ENCODE measurements at regions not wholly inside any gene's neighbourhood (a gene's known extent, or its start where the extent isn't known, plus 50 kb on each side); places are given as distances from the start of the nearest gene placed in this dataset.

DNA sequence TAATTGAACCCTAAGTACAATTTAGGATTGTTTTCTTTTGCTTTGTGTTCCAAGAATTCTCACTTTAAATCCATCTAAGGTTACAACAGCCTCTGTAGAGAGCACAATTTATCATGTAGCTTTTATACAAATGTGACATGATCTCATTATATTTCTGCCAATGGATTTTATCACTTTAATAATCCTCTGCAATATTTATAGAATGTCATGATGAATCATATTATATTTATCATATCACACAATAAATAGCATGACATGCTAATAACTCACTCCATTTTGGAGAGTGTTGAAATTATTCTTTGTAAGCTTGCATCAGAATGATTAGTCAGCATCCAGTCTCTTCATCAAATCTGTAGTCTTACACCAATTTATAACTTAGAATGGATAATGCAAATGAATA is 280.6 kb upstream of the ZNF717 start:
- Histone ChIP-seq H3K27ac (ENCODE audit: low read length) (no peak overlapping the region), H3K36me3 (ENCODE audit: control insufficient read depth in 1 of 2, insufficient read depth in 2 of 2, low read length in 2 of 2) (no peaks in the 10 kb centered on the region), H3K9me3 (ENCODE audit: control insufficient read depth in 1 of 2, low read length in 2 of 2) (peaks cover 0 to 4% of the 10 kb centered on the region in 2 donors), H3K4me1 (ENCODE audit: control insufficient read depth in 1 of 2, insufficient read depth in 2 of 2, low read length in 2 of 2) (no peaks in the 10 kb centered on the region), H3K4me3 (ENCODE audit: low read depth in 1 of 2, low read length in 2 of 2) (no peak overlapping the region), H3K27me3 (ENCODE audit: low read depth, low read length) (no peaks in the 10 kb centered on the region)

DNA sequence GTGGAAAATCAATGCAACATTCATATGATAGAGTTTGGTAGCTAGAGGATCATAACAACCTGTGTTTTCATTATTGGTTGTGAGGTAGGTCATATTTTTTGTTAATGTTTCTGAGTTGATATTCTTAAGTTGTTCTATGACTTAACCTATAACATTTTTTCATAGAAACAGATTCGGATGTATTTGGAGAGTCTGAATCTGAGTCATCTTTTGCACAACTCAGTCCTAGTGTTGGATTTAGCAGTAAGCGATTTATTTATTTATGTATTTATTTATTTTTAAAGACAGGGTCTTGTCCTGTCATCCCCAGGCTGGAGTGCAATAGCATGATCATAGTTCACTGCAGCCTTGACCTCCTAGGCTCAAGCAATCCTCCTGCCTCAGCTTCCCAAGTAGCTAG is 292.8 kb upstream of the ZNF717 start:
- Histone ChIP-seq H3K9me3 (ENCODE audit: control insufficient read depth in 1 of 2, low read length in 2 of 2) (peaks cover 0 to 3% of the 10 kb centered on the region in 2 donors), H3K27ac (ENCODE audit: low read length) (no peak overlapping the region), H3K4me1 (ENCODE audit: control insufficient read depth in 1 of 2, insufficient read depth in 2 of 2, low read length in 2 of 2) (no peaks in the 10 kb centered on the region), H3K27me3 (ENCODE audit: low read depth, low read length) (no peaks in the 10 kb centered on the region), H3K36me3 (ENCODE audit: control insufficient read depth in 1 of 2, insufficient read depth in 2 of 2, low read length in 2 of 2) (no peaks in the 10 kb centered on the region), H3K4me3 (ENCODE audit: low read depth in 1 of 2, low read length in 2 of 2) (no peak overlapping the region)

DNA sequence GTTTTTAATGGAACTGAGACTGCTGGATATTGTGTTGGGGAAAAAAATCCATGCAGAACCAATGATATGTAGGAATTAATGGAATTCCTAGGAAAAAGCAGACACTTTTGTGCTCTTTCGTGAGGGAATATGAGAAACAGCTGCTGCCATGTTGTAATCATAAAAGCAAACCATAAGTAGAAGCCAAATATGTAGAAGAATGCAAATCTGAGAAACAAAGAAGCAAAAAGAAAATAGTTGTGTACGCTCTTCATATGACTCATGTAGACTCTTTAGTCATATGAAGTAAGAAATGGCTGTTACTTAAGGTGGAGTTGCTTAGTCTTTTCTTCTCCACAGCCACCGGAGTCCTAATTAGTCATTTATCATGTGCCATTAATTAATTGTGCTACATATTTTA is 298.6 kb upstream of the ZNF717 start:
- Histone ChIP-seq H3K36me3 (ENCODE audit: control insufficient read depth in 1 of 2, insufficient read depth in 2 of 2, low read length in 2 of 2) (no peaks in the 10 kb centered on the region), H3K4me3 (ENCODE audit: low read depth in 1 of 2, low read length in 2 of 2) (no peak overlapping the region), H3K27ac (ENCODE audit: low read length) (no peak overlapping the region), H3K4me1 (ENCODE audit: control insufficient read depth in 1 of 2, insufficient read depth in 2 of 2, low read length in 2 of 2) (no peaks in the 10 kb centered on the region), H3K27me3 (ENCODE audit: low read depth, low read length) (no peaks in the 10 kb centered on the region), H3K9me3 (ENCODE audit: control insufficient read depth in 1 of 2, low read length in 2 of 2) (no peaks in the 10 kb centered on the region)

DNA sequence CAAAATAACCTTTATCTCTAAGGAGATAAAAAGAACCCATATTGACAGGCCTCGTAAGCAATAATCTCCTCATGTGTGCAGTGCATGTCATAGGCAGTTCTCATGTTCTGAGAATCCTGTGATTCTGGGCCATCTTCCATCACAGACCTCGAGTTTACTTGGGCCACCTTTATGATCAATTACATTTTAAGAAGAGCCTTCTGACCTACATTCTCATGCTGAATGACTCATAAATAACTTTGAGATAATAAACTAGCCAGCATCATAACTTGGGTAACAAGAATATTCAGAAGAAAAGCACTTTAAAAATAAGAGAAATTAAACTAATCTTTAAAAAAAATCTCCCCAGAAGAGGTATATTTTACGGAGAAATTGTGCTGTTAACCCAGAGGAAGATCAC is 310.7 kb upstream of the ZNF717 start:
- Histone ChIP-seq H3K4me1 (ENCODE audit: control insufficient read depth in 1 of 2, insufficient read depth in 2 of 2, low read length in 2 of 2) (no peaks in the 10 kb centered on the region), H3K27ac (ENCODE audit: low read length) (no peak overlapping the region), H3K27me3 (ENCODE audit: low read depth, low read length) (no peaks in the 10 kb centered on the region), H3K4me3 (ENCODE audit: low read depth in 1 of 2, low read length in 2 of 2) (no peak overlapping the region), H3K36me3 (ENCODE audit: control insufficient read depth in 1 of 2, insufficient read depth in 2 of 2, low read length in 2 of 2) (no peaks in the 10 kb centered on the region), H3K9me3 (ENCODE audit: control insufficient read depth in 1 of 2, low read length in 2 of 2) (no peaks in the 10 kb centered on the region)

DNA sequence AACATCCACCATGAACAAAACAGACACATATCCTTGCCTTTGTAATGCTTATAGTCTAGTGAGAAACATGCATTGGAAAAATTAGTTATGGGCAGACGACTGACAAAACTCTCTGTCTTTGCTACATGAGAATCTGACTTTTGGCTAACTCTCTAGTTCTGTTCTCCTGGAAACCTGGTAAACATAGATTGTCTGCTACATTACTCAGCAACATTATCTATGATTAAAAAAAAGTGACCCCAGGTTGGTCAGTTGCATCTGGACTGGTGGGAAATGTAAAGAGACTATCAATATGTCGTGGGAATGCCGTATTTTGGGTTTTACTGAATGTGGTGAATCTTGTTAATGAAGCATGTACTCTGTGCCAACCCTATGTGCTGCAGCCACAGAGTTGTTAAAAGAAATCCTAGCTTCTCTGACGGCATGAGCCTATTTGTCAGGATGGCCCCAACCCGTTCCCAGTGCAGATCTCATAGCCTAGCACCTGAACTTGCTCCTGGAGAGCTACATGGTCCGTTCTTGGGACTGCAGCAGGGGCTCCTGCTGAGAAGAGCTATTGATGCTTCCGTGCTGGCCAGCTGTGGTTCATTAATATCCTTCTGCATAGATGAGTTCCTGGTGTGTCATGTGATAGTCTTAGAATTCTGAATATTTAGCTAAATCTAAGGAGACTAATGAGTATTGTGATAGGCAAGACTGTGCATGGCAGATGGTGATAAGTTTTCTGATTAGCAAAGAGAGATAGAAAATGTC is 311.7 kb upstream of the ZNF717 start:
- no peaks in the 10 kb centered on the region for H3K9me3 ChIP-seq (ENCODE audit: control insufficient read depth in 1 of 2, low read length in 2 of 2)
- H3K36me3 ChIP-seq (ENCODE audit: control insufficient read depth in 1 of 2, insufficient read depth in 2 of 2, low read length in 2 of 2): no peaks in the 10 kb centered on the region
- H3K27ac ChIP-seq (ENCODE audit: low read length): no peak overlapping the region
- H3K4me1 ChIP-seq (ENCODE audit: control insufficient read depth in 1 of 2, insufficient read depth in 2 of 2, low read length in 2 of 2): no peaks in the 10 kb centered on the region
- H3K27me3 ChIP-seq (ENCODE audit: low read depth, low read length): no peaks in the 10 kb centered on the region
- no peak overlapping the region for H3K4me3 ChIP-seq (ENCODE audit: low read depth in 1 of 2, low read length in 2 of 2)

DNA sequence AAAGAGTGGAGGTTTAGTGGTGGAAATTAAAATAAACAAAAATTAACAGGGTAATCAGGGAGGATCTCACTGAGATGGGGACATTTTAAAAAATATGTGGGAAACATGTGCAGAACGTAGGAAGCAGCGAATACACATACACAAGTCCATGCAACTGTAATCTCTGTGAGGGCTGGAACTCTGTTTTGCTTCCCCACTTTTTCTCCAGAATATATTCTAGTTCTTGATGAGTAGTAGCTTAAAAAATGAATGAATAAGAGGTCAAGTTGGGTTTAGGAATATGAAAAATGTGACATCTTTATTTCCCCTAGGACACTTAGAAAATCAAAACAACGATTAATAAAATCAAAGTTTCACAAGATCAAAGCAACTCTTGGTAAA is 312.2 kb upstream of the ZNF717 start:
- H3K27ac ChIP-seq (ENCODE audit: low read length): no peak overlapping the region
- no peaks in the 10 kb centered on the region for H3K36me3 ChIP-seq (ENCODE audit: control insufficient read depth in 1 of 2, insufficient read depth in 2 of 2, low read length in 2 of 2)
- H3K27me3 ChIP-seq (ENCODE audit: low read depth, low read length): no peaks in the 10 kb centered on the region
- H3K4me3 ChIP-seq (ENCODE audit: low read depth in 1 of 2, low read length in 2 of 2): no peak overlapping the region
- H3K4me1 ChIP-seq (ENCODE audit: control insufficient read depth in 1 of 2, insufficient read depth in 2 of 2, low read length in 2 of 2): no peaks in the 10 kb centered on the region
- no peaks in the 10 kb centered on the region for H3K9me3 ChIP-seq (ENCODE audit: control insufficient read depth in 1 of 2, low read length in 2 of 2)

DNA sequence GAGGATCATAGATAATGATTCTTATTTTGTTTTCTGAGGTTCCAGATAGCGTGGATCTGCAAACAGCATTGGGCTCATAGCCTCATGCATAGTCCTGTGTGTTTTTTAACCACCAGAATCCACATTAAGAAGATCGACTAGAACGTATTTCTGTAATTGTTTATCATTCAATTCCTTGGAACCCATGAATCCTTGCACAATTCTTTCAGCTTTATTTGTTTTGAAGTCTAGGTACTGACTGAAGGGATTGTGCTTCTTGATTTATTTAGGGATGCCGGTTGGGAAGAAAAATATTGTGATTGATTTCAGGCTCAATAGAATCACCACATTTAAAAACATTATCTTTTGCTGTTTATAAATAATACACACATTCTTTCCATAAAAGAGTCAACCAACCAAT is 314.6 kb upstream of the ZNF717 start:
- H3K4me3 ChIP-seq (ENCODE audit: low read depth in 1 of 2, low read length in 2 of 2): no peak overlapping the region
- no peaks in the 10 kb centered on the region for H3K9me3 ChIP-seq (ENCODE audit: control insufficient read depth in 1 of 2, low read length in 2 of 2)
- no peaks in the 10 kb centered on the region for H3K36me3 ChIP-seq (ENCODE audit: control insufficient read depth in 1 of 2, insufficient read depth in 2 of 2, low read length in 2 of 2)
- no peaks in the 10 kb centered on the region for H3K27me3 ChIP-seq (ENCODE audit: low read depth, low read length)
- no peak overlapping the region for H3K27ac ChIP-seq (ENCODE audit: low read length)
- no peaks in the 10 kb centered on the region for H3K4me1 ChIP-seq (ENCODE audit: control insufficient read depth in 1 of 2, insufficient read depth in 2 of 2, low read length in 2 of 2)

DNA sequence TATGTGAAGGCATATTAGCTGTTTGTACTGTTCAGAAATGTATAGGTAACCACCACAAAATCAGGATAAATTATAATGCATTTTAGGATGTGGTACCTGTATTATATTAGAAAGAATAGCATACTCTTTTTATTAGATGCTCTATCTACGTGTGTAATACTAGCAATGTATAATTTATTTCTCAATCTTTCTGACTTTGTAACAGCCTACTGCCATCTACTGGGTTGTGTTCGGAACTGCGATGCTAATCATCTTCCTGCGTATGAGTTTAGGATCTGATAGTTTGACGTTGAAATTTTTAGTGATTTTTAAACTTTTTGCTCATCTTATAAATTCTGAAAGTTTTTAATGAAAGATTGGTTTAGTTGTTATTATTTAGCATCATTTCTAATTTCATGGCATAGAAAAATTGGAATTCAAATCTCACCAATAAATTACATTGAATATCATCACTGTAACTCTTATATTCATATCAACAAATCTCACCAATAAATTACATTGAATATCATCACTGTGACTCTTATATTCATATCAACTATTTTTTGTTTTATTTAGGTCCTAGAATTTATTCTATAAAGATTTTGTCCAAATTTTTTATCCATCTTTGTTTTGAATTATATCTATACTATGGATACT is 322.7 kb upstream of the ZNF717 start:
- Histone ChIP-seq H3K36me3 (ENCODE audit: control insufficient read depth in 1 of 2, insufficient read depth in 2 of 2, low read length in 2 of 2) (no peaks in the 10 kb centered on the region), H3K4me3 (ENCODE audit: low read depth in 1 of 2, low read length in 2 of 2) (no peak overlapping the region), H3K4me1 (ENCODE audit: control insufficient read depth in 1 of 2, insufficient read depth in 2 of 2, low read length in 2 of 2) (no peaks in the 10 kb centered on the region), H3K9me3 (ENCODE audit: control insufficient read depth in 1 of 2, low read length in 2 of 2) (no peaks in the 10 kb centered on the region), H3K27ac (ENCODE audit: low read length) (no peak overlapping the region), H3K27me3 (ENCODE audit: low read depth, low read length) (no peaks in the 10 kb centered on the region)

DNA sequence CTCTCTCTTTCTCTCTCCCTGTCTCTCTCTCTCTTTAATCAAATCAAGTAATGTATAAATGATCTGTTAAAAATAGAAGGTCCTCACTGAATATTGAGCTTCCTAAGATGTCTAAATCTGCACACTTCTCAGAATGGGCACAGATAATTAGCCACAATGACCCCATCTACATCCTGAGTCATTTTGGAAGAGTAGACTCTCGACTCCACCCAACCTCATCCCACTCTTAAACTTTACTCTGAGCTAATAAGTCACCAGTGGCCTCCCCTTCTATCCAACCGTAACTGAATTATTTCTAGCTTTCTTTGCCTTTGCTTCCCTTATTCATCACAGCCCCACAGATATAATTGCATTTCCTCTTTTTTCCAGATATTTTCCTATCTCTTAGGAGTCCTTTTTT is 326.5 kb upstream of the ZNF717 start:
- H3K36me3 ChIP-seq (ENCODE audit: control insufficient read depth in 1 of 2, insufficient read depth in 2 of 2, low read length in 2 of 2): no peaks in the 10 kb centered on the region
- no peaks in the 10 kb centered on the region for H3K27me3 ChIP-seq (ENCODE audit: low read depth, low read length)
- H3K4me1 ChIP-seq (ENCODE audit: control insufficient read depth in 1 of 2, insufficient read depth in 2 of 2, low read length in 2 of 2): no peaks in the 10 kb centered on the region
- no peaks in the 10 kb centered on the region for H3K9me3 ChIP-seq (ENCODE audit: control insufficient read depth in 1 of 2, low read length in 2 of 2)
- no peak overlapping the region for H3K4me3 ChIP-seq (ENCODE audit: low read depth in 1 of 2, low read length in 2 of 2)
- H3K27ac ChIP-seq (ENCODE audit: low read length): no peak overlapping the region

DNA sequence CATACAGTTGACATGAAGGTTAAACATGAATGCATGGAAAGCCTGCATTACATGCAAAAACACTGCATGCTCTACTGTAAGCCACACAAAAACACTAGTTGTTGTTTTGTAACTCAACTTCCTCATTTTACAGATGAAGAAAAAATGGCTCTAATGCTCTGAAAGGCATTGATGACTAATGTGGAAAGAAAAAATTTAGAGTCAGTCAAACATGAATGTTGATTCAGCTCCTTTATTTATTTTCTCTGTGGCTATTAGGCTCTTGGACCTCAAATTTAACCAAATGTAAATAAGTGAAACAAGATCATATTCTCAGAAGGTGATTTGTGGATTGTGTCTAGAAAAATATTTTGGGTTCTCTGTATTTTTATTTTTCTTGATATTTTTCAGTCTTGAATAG is 336.7 kb upstream of the ZNF717 start:
- Histone ChIP-seq H3K4me3 (ENCODE audit: low read depth in 1 of 2, low read length in 2 of 2) (no peak overlapping the region), H3K27ac (ENCODE audit: low read length) (no peak overlapping the region), H3K9me3 (ENCODE audit: control insufficient read depth in 1 of 2, low read length in 2 of 2) (peaks cover 0 to 4% of the 10 kb centered on the region in 2 donors), H3K4me1 (ENCODE audit: control insufficient read depth in 1 of 2, insufficient read depth in 2 of 2, low read length in 2 of 2) (no peaks in the 10 kb centered on the region), H3K36me3 (ENCODE audit: control insufficient read depth in 1 of 2, insufficient read depth in 2 of 2, low read length in 2 of 2) (no peaks in the 10 kb centered on the region), H3K27me3 (ENCODE audit: low read depth, low read length) (no peaks in the 10 kb centered on the region)

DNA sequence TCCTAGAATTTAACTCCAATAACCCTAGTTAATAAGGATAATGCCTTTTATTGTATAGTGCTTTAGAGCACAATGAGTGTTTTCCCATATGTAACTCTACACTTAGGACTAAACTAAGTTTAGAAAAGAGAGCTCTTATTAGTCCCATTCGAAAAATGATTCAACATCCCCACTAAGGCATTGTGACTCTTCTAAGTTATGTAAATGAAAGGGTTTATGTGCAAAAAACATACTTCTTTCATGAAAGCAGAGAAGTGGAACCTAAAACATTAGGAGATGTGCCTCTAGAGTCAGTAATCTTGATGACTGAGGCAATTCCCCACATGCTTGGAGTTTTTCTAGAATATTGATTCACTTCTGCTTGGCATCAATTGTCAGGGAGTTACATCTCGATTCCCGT is 344.1 kb upstream of the ZNF717 start:
- no peak overlapping the region for H3K27ac ChIP-seq (ENCODE audit: low read length)
- no peak overlapping the region for H3K4me3 ChIP-seq (ENCODE audit: low read depth in 1 of 2, low read length in 2 of 2)
- no peaks in the 10 kb centered on the region for H3K36me3 ChIP-seq (ENCODE audit: control insufficient read depth in 1 of 2, insufficient read depth in 2 of 2, low read length in 2 of 2)
- H3K4me1 ChIP-seq (ENCODE audit: control insufficient read depth in 1 of 2, insufficient read depth in 2 of 2, low read length in 2 of 2): no peaks in the 10 kb centered on the region
- H3K9me3 ChIP-seq (ENCODE audit: control insufficient read depth in 1 of 2, low read length in 2 of 2): peaks cover 0 to 4% of the 10 kb centered on the region in 2 donors
- H3K27me3 ChIP-seq (ENCODE audit: low read depth, low read length): no peaks in the 10 kb centered on the region
